Liver (tissue), 8 donors: ENCODE measurements at regions not wholly inside any gene's neighbourhood (a gene's known extent, or its start where the extent isn't known, plus 50 kb on each side); places are given as distances from the start of the nearest gene placed in this dataset.

ENCODE experiments used
- DNase-seq: peaks from one replicate; pipeline ENCODE4 v3.0.0-alpha.2; 2017; ENCODE audit warnings: low spot score
- H3K27ac ChIP-seq, 2 donors: one replicate each; pipeline ENCODE4 v1.7.0; 2013; ENCODE audit warnings: inconsistent platforms in 2 of 2, low read length in 2 of 2, control low read depth in 1 of 2, low read depth in 1 of 2, mild to moderate bottlenecking in 1 of 2
- H3K27me3 ChIP-seq, 4 donors: one replicate each; pipeline versions ENCODE4 v1.6.1 to v1.7.0; 2013; ENCODE audit warnings: low read length in 3 of 4, inconsistent platforms in 1 of 4, mild to moderate bottlenecking in 1 of 4, moderate library complexity in 1 of 4; ENCODE audit not compliant: control insufficient read depth in 4 of 4, insufficient read depth in 4 of 4
- H3K36me3 ChIP-seq, 4 donors: one replicate each; pipeline versions ENCODE4 v1.6.1 to v1.7.0; 2013; ENCODE audit warnings: low read length in 3 of 4, mild to moderate bottlenecking in 3 of 4, low read depth in 1 of 4, moderate library complexity in 1 of 4; ENCODE audit not compliant: control insufficient read depth in 4 of 4, insufficient read depth in 3 of 4
- H3K4me1 ChIP-seq, 4 donors: one replicate each; pipeline versions ENCODE4 v1.6.1 to v1.7.0; 2013; ENCODE audit warnings: low read length in 3 of 4, mild to moderate bottlenecking in 3 of 4, moderate library complexity in 1 of 4; ENCODE audit not compliant: control insufficient read depth in 4 of 4, insufficient read depth in 4 of 4
- H3K4me3 ChIP-seq, 3 donors: one replicate each; pipeline versions ENCODE4 v1.6.1 to v1.7.0; 2013; ENCODE audit warnings: low read length in 3 of 3, control low read depth in 1 of 3, low read depth in 1 of 3, mild to moderate bottlenecking in 1 of 3
- H3K9ac ChIP-seq, 2 donors: one replicate each; pipeline ENCODE4 v1.7.0; 2013; ENCODE audit warnings: low read length in 2 of 2, mild to moderate bottlenecking in 2 of 2, moderate library complexity in 2 of 2, control low read depth in 1 of 2, low read depth in 1 of 2
- H3K9me3 ChIP-seq, 4 donors: one replicate each; pipeline versions ENCODE4 v1.6.1 to v1.7.0; 2013; ENCODE audit warnings: low read length in 3 of 4; ENCODE audit not compliant: control insufficient read depth in 4 of 4
- EGR1 ChIP-seq, 2 donors: IDR thresholded peaks; 2 replicates each; pipeline ENCODE4 v1.6.1; 2016 to 2018; ENCODE audit warnings: antibody characterized with exemption in 2 of 2, low read depth in 2 of 2
- FOXA1 ChIP-seq: IDR thresholded peaks from 2 replicates; pipeline ENCODE4 v1.6.1; 2016; ENCODE audit warnings: antibody characterized with exemption
- FOXA2 ChIP-seq: IDR thresholded peaks from 2 replicates; pipeline ENCODE4 v1.6.1; 2016; ENCODE audit warnings: antibody characterized with exemption
- HNF4A ChIP-seq, 2 donors: conservative IDR thresholded peaks; 2 replicates each; pipeline ENCODE4 v1.6.1; 2016; ENCODE audit warnings: antibody characterized with exemption in 2 of 2, mild to moderate bottlenecking in 2 of 2
- HNF4G ChIP-seq: IDR thresholded peaks from 2 replicates; pipeline ENCODE4 v1.6.1; 2016; ENCODE audit warnings: antibody characterized with exemption
- JUND ChIP-seq, 2 donors: IDR thresholded peaks; 2 replicates each; pipeline ENCODE4 v1.6.1; 2016; ENCODE audit warnings: antibody characterized with exemption in 2 of 2
- NR2F2 ChIP-seq: IDR thresholded peaks from 2 replicates; pipeline ENCODE4 v1.6.1; 2016; ENCODE audit warnings: antibody characterized with exemption
- RAD21 ChIP-seq, 2 donors: IDR thresholded peaks; 2 replicates each; pipeline ENCODE4 v1.6.1; 2016; ENCODE audit warnings: antibody characterized with exemption in 2 of 2, mild to moderate bottlenecking in 2 of 2
- RXRA ChIP-seq, 2 donors: IDR thresholded peaks; 2 replicates each; pipeline ENCODE4 v1.6.1; 2017 to 2018; ENCODE audit warnings: antibody characterized with exemption in 2 of 2, mild to moderate bottlenecking in 1 of 2
- SP1 ChIP-seq: IDR thresholded peaks from 2 replicates; pipeline ENCODE4 v1.6.1; 2018; ENCODE audit warnings: antibody characterized with exemption, mild to moderate bottlenecking
- TAF1 ChIP-seq: conservative IDR thresholded peaks from 2 replicates; pipeline ENCODE4 v1.6.1; 2016; ENCODE audit warnings: antibody characterized with exemption, mild to moderate bottlenecking
- YY1 ChIP-seq: IDR thresholded peaks from 2 replicates; pipeline ENCODE4 v1.6.1; 2016; ENCODE audit warnings: antibody characterized with exemption, mild to moderate bottlenecking
- WGBS: extraction: QIAGEN DNeasy Blood & Tissue Kit; methylation state at CpG from one replicate; pipeline ENCODE4 v1.1.7; 2013; 5-methylcytosine and 5-hydroxymethylcytosine counted together
- TF ChIP-seq, protein P1 (sequence below): fragments of 150-350 bp; IDR thresholded peaks from 2 replicates; pipeline ENCODE4 v1.5.1; 2017; ENCODE audit warnings: improper control_type of control experiment, low read depth, low read length; ENCODE audit not compliant: missing input control
- TF ChIP-seq, protein P2 (sequence below): IDR thresholded peaks from 2 replicates; pipeline ENCODE4 v1.6.1; 2016; ENCODE audit warnings: antibody characterized with exemption, mild to moderate bottlenecking
- TF ChIP-seq, protein P3 (sequence below): IDR thresholded peaks from 2 replicates; pipeline ENCODE4 v1.6.1; 2016; ENCODE audit warnings: antibody characterized with exemption
- TF ChIP-seq, protein P4 (sequence below): IDR thresholded peaks from 2 replicates; pipeline ENCODE4 v1.6.1; 2016; ENCODE audit warnings: antibody characterized with exemption
- donor health status: healthy.
- donor health status: healthy.
- donor health status: healthy.
- donor health status: healthy.
- donor health status: healthy.

DNA sequence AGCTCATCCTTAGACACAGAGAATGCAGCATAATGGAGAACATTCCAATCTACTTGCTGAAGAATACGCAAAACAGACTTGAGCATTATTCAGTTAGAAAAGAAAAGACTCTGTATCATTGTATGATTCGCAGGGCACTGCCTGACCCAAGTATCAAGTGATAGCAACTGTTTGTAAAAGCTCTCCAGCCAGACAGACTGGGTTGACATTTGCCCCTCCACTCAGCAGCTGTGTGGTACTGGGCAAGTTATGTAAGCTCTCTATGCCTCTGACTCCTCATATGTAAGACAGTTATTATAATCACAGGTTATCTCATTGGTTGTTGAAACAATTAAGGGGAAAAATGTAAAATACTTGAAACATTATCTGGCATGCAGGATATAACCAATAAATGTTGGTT is 505.0 kb downstream of the ELAVL2 start (continued):
- no peak for TF ChIP-seq FOXA1
- TF ChIP-seq EGR1 (IDR thresholded peaks at IDR 0.05; ENCODE audit: low read depth in 2 of 2) = no peak
- TF ChIP-seq RAD21 (IDR thresholded peaks at IDR 0.05) = peak; percentile 25 to 48
- no peak for TF ChIP-seq YY1
- TF ChIP-seq JUND (IDR thresholded peaks at IDR 0.05) = peak in 1 of 2 donors; percentile 34
- peak; percentile 58 to 60 for TF ChIP-seq RXRA (IDR thresholded peaks at IDR 0.05)

DNA sequence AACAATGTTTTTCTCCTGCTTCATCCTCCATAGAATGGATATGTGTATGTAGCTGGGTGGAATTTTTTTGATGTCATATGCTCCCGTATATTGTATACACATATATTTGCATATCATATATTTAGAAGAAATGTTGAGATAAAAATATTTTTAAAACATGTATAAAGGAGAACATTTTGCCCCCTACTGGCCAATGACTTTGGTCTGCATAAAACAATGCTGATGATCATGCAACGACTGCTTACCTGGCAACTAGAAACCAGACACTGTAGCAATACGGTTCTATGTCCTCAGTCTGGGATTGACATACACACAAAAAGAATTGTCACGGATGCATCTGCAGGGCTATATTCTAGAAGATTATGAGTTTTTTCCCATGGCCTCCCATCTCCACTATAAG is 503.6 kb downstream of the ELAVL2 start:
- TF ChIP-seq, protein P1, sequence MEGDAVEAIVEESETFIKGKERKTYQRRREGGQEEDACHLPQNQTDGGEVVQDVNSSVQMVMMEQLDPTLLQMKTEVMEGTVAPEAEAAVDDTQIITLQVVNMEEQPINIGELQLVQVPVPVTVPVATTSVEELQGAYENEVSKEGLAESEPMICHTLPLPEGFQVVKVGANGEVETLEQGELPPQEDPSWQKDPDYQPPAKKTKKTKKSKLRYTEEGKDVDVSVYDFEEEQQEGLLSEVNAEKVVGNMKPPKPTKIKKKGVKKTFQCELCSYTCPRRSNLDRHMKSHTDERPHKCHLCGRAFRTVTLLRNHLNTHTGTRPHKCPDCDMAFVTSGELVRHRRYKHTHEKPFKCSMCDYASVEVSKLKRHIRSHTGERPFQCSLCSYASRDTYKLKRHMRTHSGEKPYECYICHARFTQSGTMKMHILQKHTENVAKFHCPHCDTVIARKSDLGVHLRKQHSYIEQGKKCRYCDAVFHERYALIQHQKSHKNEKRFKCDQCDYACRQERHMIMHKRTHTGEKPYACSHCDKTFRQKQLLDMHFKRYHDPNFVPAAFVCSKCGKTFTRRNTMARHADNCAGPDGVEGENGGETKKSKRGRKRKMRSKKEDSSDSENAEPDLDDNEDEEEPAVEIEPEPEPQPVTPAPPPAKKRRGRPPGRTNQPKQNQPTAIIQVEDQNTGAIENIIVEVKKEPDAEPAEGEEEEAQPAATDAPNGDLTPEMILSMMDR = peak; percentile 37
- no peak for TF ChIP-seq TAF1
- peak; percentile 60 to 69 for TF ChIP-seq RAD21 (IDR thresholded peaks at IDR 0.05)
- Histone ChIP-seq H3K27ac (no peak overlapping the region), H3K4me3 (no peak overlapping the region), H3K36me3 (no peaks in the 10 kb centered on the region), H3K27me3 (no peaks in the 10 kb centered on the region), H3K9me3 (no peaks in the 10 kb centered on the region), H3K4me1 (peaks cover 0 to 40% (median 20%) of the 10 kb centered on the region in 4 donors), H3K9ac (no peak overlapping the region)
- 69% methylated on average over 4 of the region's 4 CpGs for WGBS
- no peak for DNase-seq

DNA sequence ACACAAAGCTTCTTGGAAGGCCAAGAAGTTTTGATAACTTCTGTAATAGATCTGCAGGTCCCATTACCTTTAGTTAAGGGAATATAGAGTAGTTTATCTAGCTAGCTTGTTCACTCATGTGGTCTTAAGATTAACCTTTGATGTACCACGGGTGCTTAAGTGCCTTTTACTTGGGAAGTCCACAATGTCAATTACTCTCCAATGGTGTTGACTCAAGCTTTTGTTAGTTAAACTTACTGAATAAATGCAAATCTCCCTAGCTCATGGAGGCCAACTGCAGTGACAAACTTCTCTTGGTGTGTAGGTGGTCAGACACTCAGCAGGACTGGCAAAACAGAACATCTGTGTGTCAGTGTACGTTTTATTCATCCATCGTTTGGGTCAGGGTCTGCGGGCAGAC is 501.5 kb downstream of the ELAVL2 start:
- WGBS = 79% methylated on average over 4 of the region's 4 CpGs
- H3K9me3 ChIP-seq = no peaks in the 10 kb centered on the region

DNA sequence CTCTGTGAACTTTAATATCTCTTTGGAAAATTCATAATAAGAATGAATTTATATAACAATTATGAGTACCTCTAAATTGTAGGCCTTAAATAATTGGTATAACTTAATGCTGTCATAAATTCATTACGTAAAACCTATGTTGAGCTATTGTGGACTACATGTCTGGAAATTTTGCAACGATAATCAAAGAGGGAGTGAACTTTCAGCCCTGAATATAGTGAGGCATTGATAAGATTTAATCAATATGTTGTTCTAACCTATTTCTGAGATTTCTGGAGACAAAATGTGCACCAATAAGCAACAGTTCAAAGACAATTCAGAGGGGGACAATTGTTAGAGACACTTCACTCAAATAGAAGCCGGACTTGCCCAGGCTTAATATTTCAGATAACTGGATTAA is 499.4 kb downstream of the ELAVL2 start:
- no peak overlapping the region for H3K4me3 ChIP-seq
- peaks cover 0 to 23% (median 8%) of the 10 kb centered on the region in 4 donors for H3K4me1 ChIP-seq
- H3K27me3 ChIP-seq = no peaks in the 10 kb centered on the region
- WGBS = 46% methylated on average over 3 of the region's 3 CpGs
- no peak overlapping the region for H3K9ac ChIP-seq
- no peak for DNase-seq
- no peaks in the 10 kb centered on the region for H3K36me3 ChIP-seq
- peaks cover 0 to 5% (median 0%) of the 10 kb centered on the region in 4 donors for H3K9me3 ChIP-seq
- peak overlapping the region in 1 of 2 donors; percentile 7 for H3K27ac ChIP-seq
- TF ChIP-seq, protein P2, sequence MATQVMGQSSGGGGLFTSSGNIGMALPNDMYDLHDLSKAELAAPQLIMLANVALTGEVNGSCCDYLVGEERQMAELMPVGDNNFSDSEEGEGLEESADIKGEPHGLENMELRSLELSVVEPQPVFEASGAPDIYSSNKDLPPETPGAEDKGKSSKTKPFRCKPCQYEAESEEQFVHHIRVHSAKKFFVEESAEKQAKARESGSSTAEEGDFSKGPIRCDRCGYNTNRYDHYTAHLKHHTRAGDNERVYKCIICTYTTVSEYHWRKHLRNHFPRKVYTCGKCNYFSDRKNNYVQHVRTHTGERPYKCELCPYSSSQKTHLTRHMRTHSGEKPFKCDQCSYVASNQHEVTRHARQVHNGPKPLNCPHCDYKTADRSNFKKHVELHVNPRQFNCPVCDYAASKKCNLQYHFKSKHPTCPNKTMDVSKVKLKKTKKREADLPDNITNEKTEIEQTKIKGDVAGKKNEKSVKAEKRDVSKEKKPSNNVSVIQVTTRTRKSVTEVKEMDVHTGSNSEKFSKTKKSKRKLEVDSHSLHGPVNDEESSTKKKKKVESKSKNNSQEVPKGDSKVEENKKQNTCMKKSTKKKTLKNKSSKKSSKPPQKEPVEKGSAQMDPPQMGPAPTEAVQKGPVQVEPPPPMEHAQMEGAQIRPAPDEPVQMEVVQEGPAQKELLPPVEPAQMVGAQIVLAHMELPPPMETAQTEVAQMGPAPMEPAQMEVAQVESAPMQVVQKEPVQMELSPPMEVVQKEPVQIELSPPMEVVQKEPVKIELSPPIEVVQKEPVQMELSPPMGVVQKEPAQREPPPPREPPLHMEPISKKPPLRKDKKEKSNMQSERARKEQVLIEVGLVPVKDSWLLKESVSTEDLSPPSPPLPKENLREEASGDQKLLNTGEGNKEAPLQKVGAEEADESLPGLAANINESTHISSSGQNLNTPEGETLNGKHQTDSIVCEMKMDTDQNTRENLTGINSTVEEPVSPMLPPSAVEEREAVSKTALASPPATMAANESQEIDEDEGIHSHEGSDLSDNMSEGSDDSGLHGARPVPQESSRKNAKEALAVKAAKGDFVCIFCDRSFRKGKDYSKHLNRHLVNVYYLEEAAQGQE = no peak
- no peak for TF ChIP-seq NR2F2
- peak in 1 of 2 donors; percentile 43 for TF ChIP-seq JUND (IDR thresholded peaks at IDR 0.05)
- peak; percentile 11 for TF ChIP-seq SP1
- peak; percentile 30 to 74 for TF ChIP-seq HNF4A (conservative IDR thresholded peaks at IDR 0.05)
- no peak for TF ChIP-seq FOXA1
- no peak for TF ChIP-seq FOXA2
- no peak for TF ChIP-seq EGR1 (IDR thresholded peaks at IDR 0.05; ENCODE audit: low read depth in 2 of 2)
- TF ChIP-seq, protein P3, sequence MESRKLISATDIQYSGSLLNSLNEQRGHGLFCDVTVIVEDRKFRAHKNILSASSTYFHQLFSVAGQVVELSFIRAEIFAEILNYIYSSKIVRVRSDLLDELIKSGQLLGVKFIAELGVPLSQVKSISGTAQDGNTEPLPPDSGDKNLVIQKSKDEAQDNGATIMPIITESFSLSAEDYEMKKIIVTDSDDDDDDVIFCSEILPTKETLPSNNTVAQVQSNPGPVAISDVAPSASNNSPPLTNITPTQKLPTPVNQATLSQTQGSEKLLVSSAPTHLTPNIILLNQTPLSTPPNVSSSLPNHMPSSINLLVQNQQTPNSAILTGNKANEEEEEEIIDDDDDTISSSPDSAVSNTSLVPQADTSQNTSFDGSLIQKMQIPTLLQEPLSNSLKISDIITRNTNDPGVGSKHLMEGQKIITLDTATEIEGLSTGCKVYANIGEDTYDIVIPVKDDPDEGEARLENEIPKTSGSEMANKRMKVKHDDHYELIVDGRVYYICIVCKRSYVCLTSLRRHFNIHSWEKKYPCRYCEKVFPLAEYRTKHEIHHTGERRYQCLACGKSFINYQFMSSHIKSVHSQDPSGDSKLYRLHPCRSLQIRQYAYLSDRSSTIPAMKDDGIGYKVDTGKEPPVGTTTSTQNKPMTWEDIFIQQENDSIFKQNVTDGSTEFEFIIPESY = no peak

More for the DNA sequence above, 501.5 kb downstream of the ELAVL2 start:
- Histone ChIP-seq H3K27ac (no peak overlapping the region), H3K36me3 (no peaks in the 10 kb centered on the region), H3K27me3 (no peaks in the 10 kb centered on the region), H3K9ac (no peak overlapping the region), H3K4me1 (peaks cover 0 to 33% (median 18%) of the 10 kb centered on the region in 4 donors), H3K4me3 (no peak overlapping the region)
- no peak for TF ChIP-seq JUND (IDR thresholded peaks at IDR 0.05)
- TF ChIP-seq FOXA2 = no peak
- TF ChIP-seq, protein P3 = no peak
- TF ChIP-seq NR2F2 = no peak
- no peak for TF ChIP-seq FOXA1
- TF ChIP-seq, protein P4, sequence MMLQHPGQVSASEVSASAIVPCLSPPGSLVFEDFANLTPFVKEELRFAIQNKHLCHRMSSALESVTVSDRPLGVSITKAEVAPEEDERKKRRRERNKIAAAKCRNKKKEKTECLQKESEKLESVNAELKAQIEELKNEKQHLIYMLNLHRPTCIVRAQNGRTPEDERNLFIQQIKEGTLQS = no peak
- TF ChIP-seq HNF4A (conservative IDR thresholded peaks at IDR 0.05) = no peak
- TF ChIP-seq HNF4G = no peak
- DNase-seq = no peak
